ENCODE measurements at regions not wholly inside any gene's neighbourhood (a gene's known extent, or its start where the extent isn't known, plus 50 kb on each side); places are given as distances from the start of the nearest gene placed in this dataset.

- no peak for TF ChIP-seq ZSCAN29 (IDR thresholded peaks at IDR 0.05)
Measured at GRCh38 chr2:42844901-42845821, 52.8 kb upstream of the HAAO start (continued).

- 48% methylated on average over 5 of the region's 5 CpGs for WGBS (ENCODE audit: insufficient coverage, insufficient replicate concordance, low lambda C conversion rate, missing lambda C conversion rate)
- Histone ChIP-seq H3K36me3 (ENCODE audit: control insufficient read depth in 2 of 2, insufficient read depth in 2 of 2, low read length in 1 of 2) (no peaks in the 10 kb centered on the region), H3K4me1 (ENCODE audit: control insufficient read depth, insufficient read depth, low read length) (no peaks in the 10 kb centered on the region), H3K9me3 (replicated peaks; ENCODE audit: control insufficient read depth, insufficient read depth, low read length) (no peaks in the 10 kb centered on the region), H3K9ac (ENCODE audit: control insufficient read depth, insufficient read depth, low read length) (no peak overlapping the region), H3K27ac (ENCODE audit: control insufficient read depth, insufficient read depth) (no peak overlapping the region), H3K79me2 (ENCODE audit: control insufficient read depth, insufficient read depth, low read length) (no peaks in the 10 kb centered on the region), H2AFZ (ENCODE audit: control insufficient read depth, low read depth, low read length) (no peak overlapping the region), H3K4me3 (no peak overlapping the region), H4K20me1 (ENCODE audit: control insufficient read depth, insufficient read depth) (no peaks in the 10 kb centered on the region), H3K27me3 (replicated peaks in 1 of 2; ENCODE audit: control insufficient read depth in 2 of 2, insufficient read depth in 2 of 2, low read length in 1 of 2) (no peaks in the 10 kb centered on the region; a peak in 3 of 4 replicates), H3K4me2 (ENCODE audit: control insufficient read depth, insufficient read depth) (no peak overlapping the region)
- intact Hi-C loops (cut with micrococcal nuclease; ENCODE audit: unreplicated experiment): no loop called here
- FAIRE-seq: no peak
- ATAC-seq: no peak
- CTCF ChIA-PET: interaction anchor here (1.0 kb wide), 1 partner anchor 16 kb away, joined by 3 read pairs; no protein-coding TSS in a partner anchor
- no peak for TF ChIP-seq ZNF622 (IDR thresholded peaks at IDR 0.05)
- TF ChIP-seq PBX3 (IDR thresholded peaks at IDR 0.05; ENCODE audit: insufficient replicate concordance, low read depth, low read length): no peak
- no peak for TF ChIP-seq ETV6 (conservative IDR thresholded peaks at IDR 0.05 in 1 of 2, IDR thresholded peaks at IDR 0.05 in 1 of 2; ENCODE audit: borderline replicate concordance in 1 of 2, low read depth in 1 of 2)
- no peak for TF ChIP-seq SUZ12 (IDR thresholded peaks at IDR 0.05; ENCODE audit: unreplicated experiment)
- no peak for TF ChIP-seq NBN (IDR thresholded peaks at IDR 0.05)
- no peak for TF ChIP-seq PAX8 (IDR thresholded peaks at IDR 0.05)
- no peak for TF ChIP-seq HCFC1 (IDR thresholded peaks at IDR 0.05; ENCODE audit: low read length)
- no peak for TF ChIP-seq PRDM15 (CRISPR knock-in tag; IDR thresholded peaks at IDR 0.05)
- POLR2A ChIA-PET: no interaction called here
- no peak for DNase-seq (ENCODE audit: low read depth, low spot score)
- in situ Hi-C loops (cut with MboI): no loop called here
- RAD21 ChIA-PET (ENCODE audit: unreplicated experiment): no interaction called here
- no TSS peak for BruUV-seq (replicated peaks)
- SMC1A ChIA-PET (ENCODE audit: uncharacterized antibody, unreplicated experiment): no interaction called here
Measured at GRCh38 chr2:42844366-42844765, 52.0 kb upstream of the HAAO start.
